ENCODE measurements at regions not wholly inside any gene's neighbourhood (a gene's known extent, or its start where the extent isn't known, plus 50 kb on each side); places are given as distances from the start of the nearest gene placed in this dataset.

DNA sequence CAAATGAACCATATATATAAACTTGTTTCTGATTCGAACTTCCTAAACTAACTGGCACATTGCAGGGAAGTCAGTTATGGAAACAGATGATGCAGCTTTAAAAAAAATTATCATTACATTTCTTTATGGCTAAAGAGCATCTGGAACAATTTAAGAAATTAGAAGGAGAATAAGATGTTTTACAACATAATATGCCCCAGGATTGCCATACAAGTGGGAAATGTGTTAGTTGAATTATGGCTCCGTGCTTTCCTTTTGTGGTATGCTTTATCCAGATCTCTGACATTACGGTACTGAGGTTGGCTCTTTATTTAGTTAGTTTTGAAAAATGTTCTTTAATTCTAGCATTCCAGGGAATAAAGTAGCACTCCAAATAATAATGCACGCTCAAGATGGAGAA, 343.0 kb upstream of the ZFP64 start:
- Histone ChIP-seq H4K20me1 (replicated peaks in 1 of 2; ENCODE audit: control insufficient read depth in 1 of 2, insufficient read depth in 2 of 2, low read length in 2 of 2) (no peaks in the 10 kb centered on the region), H3K9me3 (ENCODE audit: insufficient read depth in 2 of 2, low read depth in 1 of 2, low read length in 1 of 2) (no peaks in the 10 kb centered on the region), H3K14ac (ENCODE audit: insufficient read length) (no peak overlapping the region), H4K5ac (ENCODE audit: insufficient read length, low read depth, low read length) (no peak overlapping the region), H3K4me1 (replicated peaks in 1 of 4; ENCODE audit: control insufficient read depth in 3 of 4, insufficient read depth in 4 of 4, low read length in 3 of 4) (no peaks in the 10 kb centered on the region), H3K79me1 (ENCODE audit: low read depth, low read length) (no peaks in the 10 kb centered on the region), H3K23ac (ENCODE audit: insufficient read length) (no peak overlapping the region), H2AFZ (ENCODE audit: low read length) (no peak overlapping the region), H2BK5ac (ENCODE audit: low read depth, low read length) (no peak overlapping the region), H3K79me2 (ENCODE audit: control insufficient read depth in 1 of 2, insufficient read depth in 2 of 2, low read length in 2 of 2) (no peaks in the 10 kb centered on the region), H3K4ac (replicated peaks; ENCODE audit: insufficient read length, low read depth, low read length) (no peak overlapping the region), H2BK20ac (ENCODE audit: low read length) (no peak overlapping the region), H3K27me3 (replicated peaks in 1 of 4; ENCODE audit: control insufficient read depth in 3 of 4, extremely low read depth in 1 of 4, insufficient read depth in 3 of 4, low read length in 3 of 4) (no peaks in the 10 kb centered on the region), H3K4me2 (ENCODE audit: insufficient read depth in 1 of 2, low read depth in 2 of 2, low read length in 2 of 2) (no peak overlapping the region), H4K8ac (ENCODE audit: extremely low read depth, insufficient read depth, low read length) (no peak overlapping the region), H3K4me3 (ENCODE audit: extremely low read depth in 1 of 4, insufficient read depth in 2 of 4, low read depth in 3 of 4, low read length in 4 of 4) (no peak overlapping the region), H2BK12ac (ENCODE audit: low read depth, low read length) (no peak overlapping the region), H3K18ac (ENCODE audit: extremely low read depth, low read length) (no peak overlapping the region), H3K23me2 (ENCODE audit: low read depth, low read length) (no peaks in the 10 kb centered on the region), H3K36me3 (ENCODE audit: control insufficient read depth in 2 of 4, insufficient read depth in 4 of 4, low read length in 3 of 4) (no peaks in the 10 kb centered on the region), H4K91ac (replicated peaks; ENCODE audit: insufficient read length, low read length) (no peak overlapping the region), H2BK120ac (replicated peaks; ENCODE audit: low read depth, low read length) (no peak overlapping the region), H2AK5ac (ENCODE audit: low read depth, low read length) (no peak overlapping the region), H2BK15ac (ENCODE audit: low read length) (no peak overlapping the region), H3K9ac (replicated peaks in 1 of 4; ENCODE audit: extremely low read depth in 1 of 4, low read depth in 3 of 4, low read length in 3 of 4) (no peak overlapping the region), H3K27ac (ENCODE audit: low read depth, low read length) (no peak overlapping the region), H3K56ac (replicated peaks; ENCODE audit: insufficient read length, low read depth, low read length) (no peak overlapping the region)
- POLR2A ChIA-PET (ENCODE audit: partially characterized antibody): no interaction called here
- WGBS, 2 experiments (ENCODE audit: extremely low coverage in 1 of 2, insufficient coverage in 1 of 2, insufficient read length in 1 of 2, insufficient replicate concordance in 2 of 2, low coverage in 1 of 2, low lambda C conversion rate in 2 of 2, missing lambda C conversion rate in 1 of 2): 86% methylated on average over 4 of the region's 4 CpGs; no CpG with 5 or more reads in 1 of the 2 experiments
- CTCF ChIA-PET (ENCODE audit: partially characterized antibody): interaction anchor here (1.0 kb wide), 1 partner anchor 16 kb away, joined by 3 read pairs; no protein-coding TSS in a partner anchor
- DNase-seq (ENCODE audit: low read depth in 1 of 2, low spot score in 2 of 2) (no peak), FAIRE-seq (no peak)
- TF ChIP-seq CREB1 (IDR thresholded peaks at IDR 0.05) (no peak), CEBPB (IDR thresholded peaks at IDR 0.05; ENCODE audit: low read depth, low read length) (no peak), CBX8 (IDR thresholded peaks at IDR 0.05; ENCODE audit: borderline replicate concordance, low read depth, low read length) (no peak), ZNF274 (IDR thresholded peaks at IDR 0.05; ENCODE audit: borderline replicate concordance, extremely low read depth, low read length) (no peak), CHD2 (IDR thresholded peaks at IDR 0.05; ENCODE audit: low read length) (no peak), BRCA1 (IDR thresholded peaks at IDR 0.05; ENCODE audit: low read depth, low read length) (no peak), POU5F1 (IDR thresholded peaks at IDR 0.05; ENCODE audit: low read depth, low read length) (no peak), TAF1 (IDR thresholded peaks at IDR 0.05; ENCODE audit: low read depth, low read length) (no peak), HDAC2 (IDR thresholded peaks at IDR 0.05; ENCODE audit: borderline replicate concordance in 1 of 2, low read depth in 2 of 2, low read length in 2 of 2) (no peak), NANOG (IDR thresholded peaks at IDR 0.05; ENCODE audit: insufficient read depth, low read depth, low read length, poor library complexity, severe bottlenecking) (no peak), SUZ12 (IDR thresholded peaks at IDR 0.05; ENCODE audit: low read length) (no peak), RAD21 (IDR thresholded peaks at IDR 0.05 in 1 of 2, conservative IDR thresholded peaks at IDR 0.05 in 1 of 2; ENCODE audit: low read depth in 2 of 2, low read length in 2 of 2) (no peak)
- TF ChIP-seq, protein P1, sequence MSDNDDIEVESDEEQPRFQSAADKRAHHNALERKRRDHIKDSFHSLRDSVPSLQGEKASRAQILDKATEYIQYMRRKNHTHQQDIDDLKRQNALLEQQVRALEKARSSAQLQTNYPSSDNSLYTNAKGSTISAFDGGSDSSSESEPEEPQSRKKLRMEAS (IDR thresholded peaks at IDR 0.05): no peak
- TF ChIP-seq, protein P2, sequence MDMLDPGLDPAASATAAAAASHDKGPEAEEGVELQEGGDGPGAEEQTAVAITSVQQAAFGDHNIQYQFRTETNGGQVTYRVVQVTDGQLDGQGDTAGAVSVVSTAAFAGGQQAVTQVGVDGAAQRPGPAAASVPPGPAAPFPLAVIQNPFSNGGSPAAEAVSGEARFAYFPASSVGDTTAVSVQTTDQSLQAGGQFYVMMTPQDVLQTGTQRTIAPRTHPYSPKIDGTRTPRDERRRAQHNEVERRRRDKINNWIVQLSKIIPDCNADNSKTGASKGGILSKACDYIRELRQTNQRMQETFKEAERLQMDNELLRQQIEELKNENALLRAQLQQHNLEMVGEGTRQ (IDR thresholded peaks at IDR 0.05; ENCODE audit: low read length): no peak

All from H1 (cell line).